Iris pigment epithelial cell (primary cell): ENCODE measurements at regions not wholly inside any gene's neighbourhood (a gene's known extent, or its start where the extent isn't known, plus 50 kb on each side); places are given as distances from the start of the nearest gene placed in this dataset.
"Not testable (repeated sequence)": the region's sequence is repeated elsewhere in the genome, so short reads cannot be mapped to it uniquely, and the experiment has no call there.

Experiments used
- DNase-seq: peaks from one replicate; pipeline ENCODE4 v3.0.0-alpha.2; 2011; ENCODE audit warnings: low read depth

DNA sequence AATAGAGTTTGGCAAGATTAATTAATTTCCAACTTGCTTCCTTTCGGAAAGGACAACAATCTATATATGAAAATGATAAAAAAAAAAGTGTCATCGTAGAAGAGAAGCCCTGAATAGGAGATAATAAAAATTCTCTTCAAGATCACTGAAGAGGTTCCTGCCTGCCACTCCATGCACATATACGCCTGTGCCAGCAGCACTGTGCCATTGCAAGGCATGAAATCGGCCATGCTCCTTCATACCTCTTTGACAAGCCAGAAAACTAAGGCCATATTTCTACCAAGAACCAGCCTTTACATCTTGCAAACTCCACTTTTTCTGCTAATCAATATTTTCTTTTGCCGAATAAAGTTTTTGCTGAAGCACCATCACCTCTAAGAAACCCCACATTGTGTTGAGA lies 365.5 kb downstream of the CXXC4 start:
- no peak for DNase-seq

DNA sequence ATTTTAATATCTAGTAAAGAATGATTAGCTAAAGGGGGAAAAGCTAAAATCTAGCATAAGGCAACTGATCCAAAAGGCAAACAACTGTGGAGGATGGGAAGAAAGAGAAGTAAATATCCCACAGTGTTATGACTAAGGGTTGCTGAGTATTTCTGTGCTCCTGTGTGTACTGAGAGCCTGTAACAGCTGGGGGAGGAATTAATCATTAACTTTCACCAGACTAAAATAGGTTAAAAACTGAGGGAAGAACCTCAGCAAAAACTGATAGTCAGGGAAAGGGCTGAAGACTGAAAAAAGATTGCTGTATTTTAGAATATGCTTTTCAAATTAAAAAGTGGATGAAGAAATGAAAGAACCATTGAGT lies 365.9 kb downstream of the CXXC4 start:
- DNase-seq: no peak

DNA sequence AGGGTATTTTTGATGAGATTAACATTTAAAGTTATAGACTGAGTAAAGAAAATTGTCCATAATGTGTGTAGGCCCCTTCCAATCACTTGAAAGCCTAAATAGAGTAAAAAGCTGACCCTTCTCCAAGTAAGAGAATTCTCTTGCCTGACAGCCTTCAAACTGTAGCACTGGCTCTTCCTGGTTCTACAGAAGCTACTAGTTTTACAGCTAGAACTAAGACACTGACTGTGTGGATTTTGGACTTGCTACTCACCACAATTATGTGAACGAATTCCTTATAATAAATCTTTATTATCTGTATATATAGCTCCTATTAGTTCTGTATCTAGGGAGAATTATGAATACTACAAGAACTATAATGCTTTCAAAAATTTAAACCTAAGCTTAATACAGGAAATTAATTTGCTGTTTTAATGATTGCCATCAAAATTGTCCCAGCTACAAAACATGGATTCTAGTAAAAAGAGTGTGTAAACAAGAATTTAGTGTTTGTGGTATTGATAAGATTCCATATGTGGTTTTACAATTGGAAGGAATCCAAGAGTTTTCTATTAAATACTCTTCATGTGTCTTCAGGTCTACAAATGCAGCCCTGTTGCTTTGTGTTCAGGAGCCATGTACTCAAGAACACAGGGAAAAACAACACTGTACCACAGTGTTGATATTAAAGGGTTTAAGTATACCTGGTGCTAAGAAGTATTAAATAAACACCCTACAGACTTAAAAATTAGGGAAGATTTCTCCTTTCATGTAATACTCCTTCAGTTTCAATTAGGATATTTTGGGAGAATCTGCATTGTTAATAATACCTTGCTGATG lies 366.5 kb downstream of the CXXC4 start:
- no peak for DNase-seq

DNA sequence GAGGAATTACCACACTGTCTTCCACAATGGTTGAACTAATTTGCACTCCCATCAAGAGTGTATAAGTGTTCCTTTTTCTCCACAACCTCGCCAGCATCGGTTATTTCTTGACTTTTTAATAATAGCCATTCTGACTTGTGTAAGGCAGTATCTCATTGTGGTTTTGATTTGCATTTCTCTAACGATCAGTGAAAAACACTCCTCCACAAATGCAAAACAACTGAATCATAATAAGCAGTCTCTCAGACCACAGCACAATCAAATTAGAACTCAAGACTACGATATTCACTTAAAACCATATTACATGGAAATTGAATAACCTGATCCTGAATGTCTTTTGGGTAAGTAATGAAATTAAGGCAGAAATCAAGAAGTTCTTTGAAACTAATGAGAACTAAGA lies 371.7 kb downstream of the CXXC4 start:
- no peak for DNase-seq

DNA sequence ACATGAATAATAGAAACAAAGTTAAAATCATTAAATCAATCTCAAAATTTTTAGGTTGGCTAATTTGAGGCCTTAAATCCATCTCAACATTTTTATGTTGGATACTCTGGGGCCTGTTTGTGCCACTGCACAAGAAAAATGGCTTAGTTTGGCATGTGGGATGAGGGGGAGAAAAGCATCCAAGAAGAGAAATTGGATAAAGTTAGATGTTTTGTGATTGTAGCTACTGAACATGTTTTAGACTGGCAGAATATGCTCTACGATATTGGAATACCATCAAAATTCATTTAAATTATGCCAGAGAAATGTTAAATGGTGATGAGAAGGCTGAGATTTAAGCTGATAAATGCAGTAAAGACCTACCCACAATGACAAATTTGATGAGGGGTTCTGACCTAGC lies 376.9 kb downstream of the CXXC4 start:
- no peak for DNase-seq

DNA sequence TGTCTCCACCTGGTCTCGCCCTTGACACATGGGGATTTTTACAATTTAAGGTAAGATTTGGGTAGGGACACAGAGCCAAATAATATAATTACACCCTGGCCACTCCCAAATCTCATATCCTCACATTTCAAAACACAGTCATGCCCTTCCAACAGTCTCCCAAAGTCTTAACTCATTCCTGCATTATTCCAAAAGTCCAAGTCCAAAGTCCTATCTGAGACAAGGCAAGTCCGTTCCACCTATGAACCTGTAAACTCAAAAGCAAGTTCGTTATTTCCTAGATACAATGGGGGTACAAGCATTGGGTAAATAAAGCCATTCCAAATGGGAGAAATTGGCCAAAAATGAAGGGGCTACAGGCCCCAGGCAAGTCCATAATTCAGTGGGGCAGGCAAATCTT lies 380.8 kb downstream of the CXXC4 start:
- no peak for DNase-seq

DNA sequence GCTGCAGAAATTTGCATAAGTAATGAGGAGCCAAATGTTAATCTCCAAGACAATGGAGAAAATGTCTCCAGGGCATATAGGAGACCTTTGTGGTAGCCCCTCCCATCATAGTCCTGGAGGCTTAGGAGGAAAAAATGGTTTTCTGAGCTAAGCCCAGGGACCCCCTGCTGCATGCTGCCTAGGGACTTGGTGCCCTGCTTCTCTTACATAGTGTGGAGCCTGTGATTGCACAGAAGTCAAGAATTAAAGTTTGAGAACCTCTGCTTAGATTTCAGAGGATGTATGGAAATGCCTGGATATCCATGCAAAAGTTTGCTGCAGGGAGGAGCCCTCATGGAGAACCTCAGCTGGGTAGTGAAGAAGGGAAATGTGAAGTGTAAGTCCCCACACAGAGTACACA lies 379.4 kb upstream of the TACR3 start:
- no peak for DNase-seq

DNA sequence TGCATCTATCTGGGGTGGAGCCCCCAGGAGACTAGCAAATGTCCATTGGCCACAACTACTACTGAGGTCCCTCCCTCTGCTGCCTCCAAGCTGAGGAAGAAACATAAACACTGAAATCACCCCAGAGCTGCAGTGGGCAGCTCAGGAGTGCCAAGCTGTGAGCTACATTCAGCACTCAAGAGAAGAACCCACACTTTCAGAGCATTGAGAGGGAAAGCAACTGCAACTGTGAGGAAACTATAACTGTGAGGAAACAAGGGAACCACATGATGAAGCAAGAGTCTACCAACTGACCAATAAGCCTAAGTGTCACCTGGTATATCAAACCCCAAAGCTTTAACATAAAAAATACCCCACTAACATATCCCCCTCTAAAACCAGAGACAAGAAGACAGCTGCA lies 373.5 kb upstream of the TACR3 start:
- DNase-seq: no peak

DNA sequence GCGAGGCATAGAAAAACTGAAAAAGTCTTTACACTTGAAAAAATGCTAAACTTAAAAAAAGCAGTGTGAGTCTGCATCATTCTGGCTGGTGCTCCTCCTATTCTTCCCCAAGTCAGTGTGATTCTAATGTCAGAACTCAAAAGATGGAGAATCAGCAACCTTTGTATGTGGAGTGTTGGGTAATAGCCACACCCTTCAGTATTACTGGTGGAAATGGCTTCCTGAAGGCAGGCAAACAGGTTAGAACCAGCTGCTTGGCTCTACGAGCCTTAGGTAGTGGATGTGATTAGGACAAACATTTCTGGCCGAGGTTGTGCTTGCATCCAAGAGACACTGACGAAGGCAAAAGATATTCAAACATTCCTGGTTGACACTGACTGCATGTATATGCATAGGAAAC lies 353.4 kb upstream of the TACR3 start:
- DNase-seq: no peak

DNA sequence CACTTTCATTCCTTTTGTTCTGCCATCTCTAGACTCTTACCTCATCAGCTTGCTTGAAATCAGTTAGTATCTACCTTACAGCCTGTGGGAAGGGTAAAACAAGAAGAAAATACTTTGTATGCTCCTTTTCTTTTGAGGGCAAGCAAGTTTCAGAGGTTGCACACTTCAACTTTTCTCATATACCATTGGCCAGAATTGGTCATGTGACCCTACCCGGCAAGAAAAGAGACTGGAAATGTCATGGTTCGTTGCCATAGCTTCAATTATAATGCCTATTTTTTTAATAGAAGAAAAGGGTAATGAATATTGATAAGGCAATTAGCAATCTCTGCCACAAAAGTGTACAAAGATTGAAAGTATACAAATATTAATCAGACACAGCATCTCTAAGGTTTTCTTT lies 346.7 kb upstream of the TACR3 start:
- no peak for DNase-seq

DNA sequence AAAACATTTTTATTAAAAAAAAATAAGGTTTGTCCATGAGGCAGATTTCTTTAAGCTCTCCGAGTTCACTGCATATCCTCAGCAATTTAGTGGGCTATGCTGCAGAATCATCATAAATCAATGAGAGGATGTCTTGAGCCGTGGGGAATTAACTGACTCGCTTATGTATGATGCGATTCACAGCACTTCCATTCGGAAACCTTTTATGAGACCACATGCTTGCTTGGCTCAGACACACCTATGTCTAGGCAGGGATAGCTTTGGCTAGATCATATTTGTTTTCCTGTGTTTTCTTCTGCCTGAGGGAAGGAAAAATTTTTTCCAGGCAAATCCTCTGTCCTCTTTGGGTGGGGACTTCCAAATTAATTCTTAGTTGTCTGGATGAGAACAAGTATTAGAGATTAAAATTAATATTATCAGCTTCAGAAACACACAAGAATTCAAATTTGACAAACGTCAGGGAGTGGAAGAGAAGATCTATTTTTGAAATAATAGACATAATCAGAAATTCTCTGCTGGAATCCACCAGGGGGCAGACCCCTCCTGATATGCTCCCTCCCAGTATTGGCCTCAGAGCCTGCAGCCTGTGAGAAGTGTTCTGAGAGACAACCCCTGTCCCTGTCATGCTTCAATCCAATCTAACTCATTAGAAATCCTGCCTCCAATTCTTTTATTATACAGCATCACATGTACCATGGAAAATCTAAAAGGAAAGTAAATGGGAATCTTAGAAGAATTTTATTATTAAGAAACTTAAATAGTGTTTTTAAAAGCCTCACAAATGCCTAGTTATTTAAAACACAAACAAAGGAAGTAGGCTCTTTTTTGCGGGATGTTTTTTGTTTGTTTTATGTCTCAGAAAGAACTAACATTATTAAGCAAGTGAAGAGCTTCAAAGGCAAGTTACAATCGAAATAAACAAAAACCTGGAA lies 345.1 kb upstream of the TACR3 start:
- DNase-seq: peak; percentile 29

DNA sequence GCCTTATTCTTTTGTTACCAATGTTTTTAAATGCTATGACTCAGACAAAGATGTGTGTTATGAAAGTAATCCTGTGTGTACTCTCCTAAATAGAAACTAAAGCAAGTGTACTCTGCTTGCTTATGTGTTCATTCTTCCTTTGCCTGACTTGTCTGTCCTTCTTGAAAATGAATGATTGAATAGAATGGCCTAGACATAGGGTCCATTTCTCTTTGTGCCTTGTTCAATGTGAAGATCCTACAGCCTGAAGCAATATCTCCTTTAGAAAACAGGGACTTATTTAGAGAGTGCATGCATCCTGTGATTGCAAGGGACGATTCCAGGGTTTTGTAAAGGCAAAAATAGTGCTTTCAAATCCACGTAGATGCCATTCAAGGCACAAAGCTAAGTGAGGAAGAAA lies 343.6 kb upstream of the TACR3 start:
- no peak for DNase-seq

DNA sequence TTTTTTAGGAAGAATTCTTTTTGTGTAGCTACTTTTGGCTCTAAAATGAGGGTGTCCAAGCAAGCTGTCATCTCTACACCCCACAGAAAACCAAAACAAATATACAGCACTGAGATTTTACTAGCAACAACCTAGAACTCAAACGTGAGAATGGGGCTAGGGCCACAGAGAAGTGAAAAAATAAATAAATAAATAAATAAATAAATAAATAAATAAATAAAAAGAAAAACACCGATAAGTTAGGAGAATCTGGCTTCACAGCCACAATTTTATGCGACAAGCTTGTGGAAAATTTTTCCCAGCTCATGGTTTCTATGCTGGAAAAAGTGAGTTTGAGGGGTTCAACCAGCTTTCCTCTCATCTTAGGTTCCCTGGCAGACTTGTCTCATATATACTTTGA lies 324.6 kb upstream of the TACR3 start:
- no peak for DNase-seq

DNA sequence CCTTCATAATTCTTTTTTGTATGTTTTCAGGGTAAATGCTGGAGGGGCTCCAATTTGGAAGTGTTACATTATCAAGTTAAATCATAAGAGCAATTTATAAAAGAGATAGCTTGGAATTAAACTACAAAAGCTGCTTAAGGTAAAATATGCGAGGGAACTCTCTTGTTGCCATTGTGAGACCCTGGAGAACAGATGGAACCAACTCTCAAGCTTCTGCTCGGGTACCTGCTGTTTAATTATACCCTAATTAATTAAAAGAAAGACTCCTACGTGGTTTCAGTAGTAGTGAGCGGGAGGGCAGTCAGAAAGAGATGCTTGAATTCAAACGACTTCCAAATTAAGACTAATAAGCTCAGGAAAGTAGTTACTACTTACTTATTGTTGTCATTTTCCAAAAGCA lies 313.1 kb upstream of the TACR3 start:
- no peak for DNase-seq

DNA sequence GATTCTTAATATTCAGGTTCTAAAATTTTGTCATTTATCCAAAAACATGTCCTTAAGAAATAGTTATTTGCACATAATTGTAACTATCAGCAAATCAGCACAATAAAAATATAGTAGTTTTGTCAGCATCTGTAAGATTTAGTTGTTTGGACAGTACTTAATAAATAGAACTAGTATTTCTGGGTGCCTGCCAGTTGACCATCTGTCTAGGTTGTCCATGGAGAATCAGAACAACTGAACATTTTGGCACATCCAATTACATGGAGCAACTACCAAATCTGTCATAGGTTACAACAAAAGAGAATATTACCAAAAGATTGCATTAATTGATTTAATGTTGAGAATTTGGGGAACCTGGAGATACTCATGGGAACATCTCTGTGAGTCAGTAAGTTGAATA lies 305.5 kb upstream of the TACR3 start:
- DNase-seq: no peak

DNA sequence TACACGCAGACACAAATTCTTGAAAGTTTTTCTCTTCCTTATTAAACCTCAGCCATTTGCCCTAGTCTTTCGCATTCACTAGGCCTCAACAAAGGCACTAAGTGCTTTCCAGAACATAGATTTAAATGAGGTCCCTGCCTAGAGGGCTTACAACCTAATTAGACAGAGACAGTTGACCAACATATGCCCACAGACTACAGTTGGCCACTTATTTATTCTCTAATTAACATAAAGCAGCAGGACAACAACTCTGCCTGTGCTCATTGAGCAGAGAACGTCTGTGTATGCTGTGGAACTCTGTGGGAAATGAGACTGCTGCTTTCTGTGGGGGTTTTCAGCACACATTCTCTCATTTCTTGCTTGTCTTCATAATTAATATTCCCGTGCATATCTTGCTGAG lies 303.0 kb upstream of the TACR3 start:
- DNase-seq: no peak

DNA sequence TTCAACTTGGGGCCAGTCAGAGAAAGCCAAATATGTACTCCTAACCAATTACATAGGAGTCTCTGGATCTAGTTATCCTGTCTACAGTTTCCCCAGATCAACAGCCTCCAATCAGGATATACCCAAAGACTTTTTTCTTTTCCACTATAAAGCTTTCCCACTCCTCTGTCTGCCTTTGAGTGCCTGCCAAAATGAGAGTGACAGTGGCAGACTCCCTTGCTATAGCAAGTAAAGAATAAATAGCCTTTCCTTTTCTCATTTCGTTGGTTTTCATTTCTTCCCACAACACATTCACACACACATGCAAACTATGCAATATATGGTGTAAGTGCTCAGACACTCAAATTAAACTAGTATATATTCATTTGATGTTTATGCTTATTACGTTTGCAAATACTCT lies 302.4 kb upstream of the TACR3 start:
- DNase-seq: no peak

DNA sequence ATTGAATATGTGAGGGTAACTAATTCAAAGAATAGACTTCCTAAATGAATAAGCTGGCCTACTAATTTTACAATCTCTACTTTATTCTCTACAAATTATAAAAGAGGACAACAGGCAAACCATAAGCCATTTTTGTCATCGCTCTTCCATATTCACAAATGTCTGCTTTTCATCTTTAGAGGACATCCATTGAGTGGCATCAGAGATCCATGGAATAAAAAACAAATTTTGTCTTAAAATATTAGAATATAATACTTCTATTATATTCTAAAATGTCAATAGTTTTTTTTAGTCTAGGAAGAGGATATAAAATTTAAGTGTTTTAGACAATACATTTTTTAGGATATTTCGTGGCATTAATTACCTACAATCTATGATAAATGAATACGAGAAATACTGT lies 300.9 kb upstream of the TACR3 start:
- DNase-seq: no peak

DNA sequence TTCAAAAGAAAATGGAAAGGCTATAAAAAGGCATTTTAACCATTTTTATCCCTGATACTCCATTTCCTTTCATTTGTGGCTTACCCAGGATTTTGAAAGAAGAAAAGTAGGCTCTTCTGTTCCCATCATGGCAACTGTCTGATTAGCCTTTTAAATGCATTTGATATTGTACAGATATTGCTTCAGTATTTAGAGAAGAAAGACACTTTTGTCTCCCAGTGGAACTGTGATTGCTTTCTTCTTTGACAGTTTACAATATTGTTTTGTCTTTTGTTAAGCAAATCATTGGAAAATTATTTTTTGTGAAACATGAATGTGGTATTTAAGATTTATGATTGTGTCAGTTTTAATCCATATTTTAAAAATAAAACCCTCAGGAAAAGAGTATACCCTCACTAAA lies 297.4 kb upstream of the TACR3 start:
- no peak for DNase-seq

DNA sequence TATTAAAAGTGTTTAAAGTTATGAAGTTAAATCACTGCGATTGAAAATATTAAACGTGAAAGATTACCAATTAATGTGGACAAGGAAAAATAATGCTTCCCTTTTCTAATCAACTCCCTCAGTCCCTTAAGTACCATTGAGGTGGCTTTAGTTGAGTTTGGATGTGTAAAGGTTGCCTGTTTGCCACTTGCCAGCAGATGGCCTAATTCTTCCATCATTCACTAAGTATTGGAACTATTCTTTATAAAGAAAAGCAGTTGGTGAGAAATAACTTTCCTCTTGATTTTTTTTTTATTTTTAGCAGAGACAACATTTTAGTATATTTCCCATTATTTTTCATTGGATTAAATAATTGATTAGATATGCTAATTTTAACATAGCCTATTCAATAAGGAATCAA lies 295.9 kb upstream of the TACR3 start:
- peak; percentile 0 for DNase-seq

DNA sequence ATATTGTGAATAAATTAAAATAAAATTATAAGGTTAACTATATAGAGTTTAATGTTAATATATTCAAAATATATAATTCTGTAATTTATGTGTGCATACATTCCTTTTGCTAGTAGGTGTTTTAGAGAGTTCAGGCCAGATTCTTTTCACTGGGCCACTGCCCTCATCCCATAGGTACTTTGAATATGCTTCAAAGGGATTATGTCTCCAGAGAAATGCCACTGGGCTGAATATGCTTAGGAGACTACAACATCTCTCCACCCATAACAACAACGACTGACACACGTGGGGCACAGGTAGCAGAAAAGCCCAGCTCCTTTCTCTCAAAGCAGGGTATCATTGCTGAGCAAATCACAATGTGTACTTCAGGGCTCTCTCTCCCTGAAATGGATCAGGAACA lies 290.9 kb upstream of the TACR3 start:
- DNase-seq: no peak

DNA sequence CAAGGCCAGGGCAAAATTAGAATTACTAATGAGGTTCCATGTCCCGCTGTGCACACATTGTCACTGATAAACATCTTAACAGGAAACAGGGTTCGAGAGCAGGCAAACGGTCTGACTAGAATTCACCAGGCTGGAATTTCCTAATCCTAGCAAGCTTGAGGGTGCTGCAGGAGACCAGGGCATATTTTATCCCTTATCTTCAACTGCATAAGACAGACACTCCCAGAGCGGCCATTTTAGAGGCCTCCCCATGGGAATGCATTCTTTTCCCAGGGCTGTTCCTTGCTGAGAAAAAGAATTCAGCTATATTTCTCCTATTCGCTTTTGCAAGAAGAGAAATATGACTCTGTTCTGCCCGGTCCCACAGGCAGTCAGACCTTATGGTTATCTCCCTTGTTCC lies 282.5 kb upstream of the TACR3 start:
- DNase-seq: not testable (repeated sequence)

DNA sequence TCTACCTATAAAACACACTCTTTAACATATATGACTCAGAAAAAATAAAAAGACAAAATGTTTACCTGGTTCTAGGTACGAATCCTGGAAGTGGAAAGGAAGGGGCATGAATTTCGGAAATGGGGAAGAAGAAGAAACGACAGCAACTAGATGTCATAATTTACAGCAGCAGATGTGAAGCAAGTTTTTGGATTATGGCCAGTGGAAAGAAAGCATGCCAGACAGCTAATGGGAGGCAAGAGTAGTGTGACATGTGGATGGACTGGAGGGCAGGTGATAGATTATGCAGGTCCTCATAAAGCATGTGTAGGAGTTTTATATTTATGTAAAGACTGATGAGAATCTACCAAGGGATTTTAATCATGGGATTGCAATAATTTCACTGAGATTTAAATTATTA lies 279.0 kb upstream of the TACR3 start:
- no peak for DNase-seq

DNA sequence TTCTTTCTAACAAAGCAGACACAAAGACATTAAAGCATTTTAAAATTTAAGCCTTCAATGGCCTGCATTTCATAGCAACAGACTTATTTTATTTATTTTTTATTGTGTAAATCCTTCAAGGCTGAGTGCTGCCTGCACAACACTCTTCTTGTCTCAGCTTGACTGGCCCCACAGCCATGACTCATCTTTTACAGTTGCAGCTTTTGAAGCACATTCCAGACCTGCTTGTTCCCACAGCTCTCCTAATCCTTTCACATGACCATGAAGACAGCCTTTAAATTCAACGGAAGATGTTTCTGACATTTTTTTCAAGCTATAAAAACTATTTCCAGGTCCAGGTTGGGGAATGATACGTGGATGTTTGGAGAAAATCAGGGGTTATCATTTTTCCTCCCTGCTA lies 276.9 kb upstream of the TACR3 start:
- DNase-seq: peak; percentile 94
